MCF 10A (cell line): ENCODE measurements at regions not wholly inside any gene's neighbourhood (a gene's known extent, or its start where the extent isn't known, plus 50 kb on each side); places are given as distances from the start of the nearest gene placed in this dataset.

Source experiments
- BruUV-seq: library from RNA; stranded (reverse); fragments of 400-500 nt; replicated peaks from 2 replicates; lab custom pipeline; 2021; lab: Mats Ljungman, UMichigan
- CTCF ChIA-PET: fragments of 300-600 bp; sonication (Branson Sonifier 250); formaldehyde crosslinking; extraction: SDS; loops from one replicate; lab custom pipeline; 2021; ENCODE audit warnings: antibody characterized with exemption, inconsistent platforms; lab: Yijun Ruan, JAX
- POLR2A ChIA-PET: fragments of 300-600, 350-650 bp; sonication (Branson Sonifier 250); formaldehyde crosslinking; extraction: SDS; loops from one replicate; lab custom pipeline; 2020; ENCODE audit warnings: antibody characterized with exemption, inconsistent platforms; lab: Yijun Ruan, JAX
- DNase-seq: peaks from one replicate; pipeline ENCODE4 v3.0.0-alpha.2; 2018; ENCODE audit not compliant: unreplicated experiment
- H3K27ac Mint-ChIP-seq: one replicate; pipeline ENCODE4 v1.8.0; 2022; ENCODE audit warnings: mild to moderate bottlenecking, low read depth, mixed read lengths; ENCODE audit not compliant: unreplicated experiment
- H3K27me3 Mint-ChIP-seq: one replicate; pipeline ENCODE4 v1.8.0; 2022; ENCODE audit warnings: mixed read lengths; ENCODE audit not compliant: insufficient read depth, unreplicated experiment
- H3K36me3 Mint-ChIP-seq: one replicate; pipeline ENCODE4 v1.8.0; 2022; ENCODE audit warnings: mild to moderate bottlenecking, moderate library complexity, mixed read lengths; ENCODE audit not compliant: insufficient read depth, unreplicated experiment
- H3K4me1 Mint-ChIP-seq: one replicate; pipeline ENCODE4 v1.8.0; 2022; ENCODE audit warnings: mixed read lengths; ENCODE audit not compliant: insufficient read depth, unreplicated experiment
- H3K4me3 Mint-ChIP-seq: one replicate; pipeline ENCODE4 v1.8.0; 2022; ENCODE audit warnings: mild to moderate bottlenecking, moderate library complexity, mixed read lengths; ENCODE audit not compliant: unreplicated experiment
- H3K9me3 Mint-ChIP-seq: one replicate; pipeline ENCODE4 v1.8.0; 2022; ENCODE audit warnings: mixed read lengths; ENCODE audit not compliant: unreplicated experiment
- intact Hi-C: fragments of 100-400 bp; cut with micrococcal nuclease; formaldehyde crosslinking; loops from 2 replicates; pipeline ENCODE4 v1.14.1; 2022
- TF ChIP-seq, protein P1 (sequence below): fragments of 200-600 bp; IDR thresholded peaks from one replicate; pipeline ENCODE4 v1.8.0; 2022; ENCODE audit warnings: antibody characterized with exemption, mild to moderate bottlenecking; ENCODE audit not compliant: unreplicated experiment

DNA sequence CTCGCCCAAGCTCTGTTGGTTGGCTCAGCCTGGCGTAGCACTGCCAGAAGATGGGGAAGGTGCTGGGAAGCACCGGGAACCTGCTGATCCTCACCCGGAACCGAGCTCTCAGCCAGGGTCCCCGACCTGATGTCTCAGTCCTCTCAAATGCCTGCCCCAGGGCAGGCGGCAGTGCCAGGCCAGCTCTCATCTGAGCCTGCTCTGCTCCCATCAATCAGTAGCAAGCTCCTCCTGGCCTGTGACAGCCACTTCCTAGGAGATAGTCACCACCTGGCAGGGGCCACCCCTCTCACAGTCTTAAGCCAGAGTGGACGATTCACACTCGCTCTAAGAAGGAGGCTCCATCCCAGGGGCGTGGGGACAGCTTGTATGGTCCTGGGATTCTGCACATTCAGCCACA, 62.0 kb downstream of the ENGASE start:
- Mint-ChIP-seq H3K4me1 (no peaks in the 10 kb centered on the region), H3K9me3 (no peaks in the 10 kb centered on the region), H3K27me3 (peaks cover 89% of the 10 kb centered on the region), H3K4me3 (no peak overlapping the region), H3K27ac (no peak overlapping the region), H3K36me3 (no peaks in the 10 kb centered on the region)
- ChIA-PET POLR2A (no interaction called here), CTCF (no interaction called here)
- intact Hi-C loops, result no loop called here
- no TSS peak for BruUV-seq
- TF ChIP-seq, protein P1, sequence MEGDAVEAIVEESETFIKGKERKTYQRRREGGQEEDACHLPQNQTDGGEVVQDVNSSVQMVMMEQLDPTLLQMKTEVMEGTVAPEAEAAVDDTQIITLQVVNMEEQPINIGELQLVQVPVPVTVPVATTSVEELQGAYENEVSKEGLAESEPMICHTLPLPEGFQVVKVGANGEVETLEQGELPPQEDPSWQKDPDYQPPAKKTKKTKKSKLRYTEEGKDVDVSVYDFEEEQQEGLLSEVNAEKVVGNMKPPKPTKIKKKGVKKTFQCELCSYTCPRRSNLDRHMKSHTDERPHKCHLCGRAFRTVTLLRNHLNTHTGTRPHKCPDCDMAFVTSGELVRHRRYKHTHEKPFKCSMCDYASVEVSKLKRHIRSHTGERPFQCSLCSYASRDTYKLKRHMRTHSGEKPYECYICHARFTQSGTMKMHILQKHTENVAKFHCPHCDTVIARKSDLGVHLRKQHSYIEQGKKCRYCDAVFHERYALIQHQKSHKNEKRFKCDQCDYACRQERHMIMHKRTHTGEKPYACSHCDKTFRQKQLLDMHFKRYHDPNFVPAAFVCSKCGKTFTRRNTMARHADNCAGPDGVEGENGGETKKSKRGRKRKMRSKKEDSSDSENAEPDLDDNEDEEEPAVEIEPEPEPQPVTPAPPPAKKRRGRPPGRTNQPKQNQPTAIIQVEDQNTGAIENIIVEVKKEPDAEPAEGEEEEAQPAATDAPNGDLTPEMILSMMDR, result no peak
- DNase-seq, result no peak
